Right ventricle myocardium inferior (tissue), 1 donor: ENCODE measurements at regions not wholly inside any gene's neighbourhood (a gene's known extent, or its start where the extent isn't known, plus 50 kb on each side); places are given as distances from the start of the nearest gene placed in this dataset.

Experiments
- ATAC-seq: fragments of 200-7000 bp; cut with Tn5 transposase; one replicate; pipeline ENCODE4 v1.9.1; 2020; ENCODE audit warnings: mild to moderate bottlenecking, moderate library complexity
- DNase-seq: peaks from one replicate; pipeline ENCODE4 v3.0.0; 2021; ENCODE audit errors: missing footprints
- intact Hi-C: fragments of 100-400 bp; cut with DNase I; formaldehyde crosslinking; loops from one replicate; pipeline ENCODE4 v1.11.0; 2022
- donor health status: DM: no; HTN: yes; CAD: no; lungs with severe emphysema.

GRCh38 chr10:110447886-110448285, 49.8 kb upstream of the DUSP5 start:
- intact Hi-C loops, result no loop called here
- no peak for DNase-seq
- ATAC-seq, result no peak
